Psoas muscle (tissue), 7 donors: ENCODE measurements at regions not wholly inside any gene's neighbourhood (a gene's known extent, or its start where the extent isn't known, plus 50 kb on each side); places are given as distances from the start of the nearest gene placed in this dataset.
"Not testable (repeated sequence)": the region's sequence is repeated elsewhere in the genome, so short reads cannot be mapped to it uniquely, and the experiment has no call there.

Experiments
- ATAC-seq, 4 donors: fragments of 200-7000 bp; cut with Tn5 transposase; one replicate each; pipeline ENCODE4 v1.9.1; 2020; ENCODE audit warnings: moderate library complexity in 3 of 4, mild to moderate bottlenecking in 2 of 4
- DNase-seq, 2 donors: peaks; one replicate each; pipeline ENCODE4 v3.0.0-alpha.2; 2020
- H3K27ac ChIP-seq: fragments of 200-600 bp; one replicate; pipeline ENCODE4 v1.8.0; 2022
- H3K27me3 ChIP-seq, 3 donors: fragments of 200-600 bp in 1 of 3; one replicate each; pipeline versions ENCODE4 v1.6.1 to v1.8.0; 2013 to 2022; ENCODE audit warnings: low read length in 2 of 3, mild to moderate bottlenecking in 2 of 3, moderate library complexity in 1 of 3; ENCODE audit not compliant: insufficient read depth in 3 of 3
- H3K36me3 ChIP-seq, 2 donors: fragments of 200-600 bp in 1 of 2; one replicate each; pipeline versions ENCODE4 v1.6.1 to v1.8.0; 2013 to 2022; ENCODE audit warnings: low read depth in 1 of 2, mild to moderate bottlenecking in 1 of 2, moderate library complexity in 1 of 2; ENCODE audit not compliant: insufficient read depth in 1 of 2
- H3K4me1 ChIP-seq: fragments of 200-600 bp; one replicate; pipeline ENCODE4 v1.8.0; 2022
- H3K4me3 ChIP-seq: fragments of 200-600 bp; one replicate; pipeline ENCODE4 v1.8.0; 2022; ENCODE audit warnings: mild to moderate bottlenecking
- H3K9me3 ChIP-seq: fragments of 200-600 bp; one replicate; pipeline ENCODE4 v1.8.0; 2022
- CTCF ChIP-seq: fragments of 200-600 bp; IDR thresholded peaks from one replicate; pipeline ENCODE4 v1.8.0; 2022; ENCODE audit warnings: antibody characterized with exemption
- WGBS, 3 donors: extraction: QIAGEN DNeasy Blood & Tissue Kit; methylation state at CpG; one replicate each; pipeline versions ENCODE4 v1.1.6 to v1.1.7; 2013; 5-methylcytosine and 5-hydroxymethylcytosine counted together
- intact Hi-C, 2 donors: fragments of 100-400 bp; cut with DNase I; formaldehyde crosslinking; loops; one replicate each; pipeline versions ENCODE4 v1.11.0 to v1.14.2; 2022
- donor health status: healthy with polysubstance abuse.
- donor health status: DM: no; HTN: no; CAD: no; lungs with moderate emphysema.
- donor health status: Bipolar disorder and iron deficiency.
- donor health status: healthy.
- donor health status: DM: yes; HTN: yes; CAD: no.
- donor health status: DM: no; HTN: no; CAD: no.
- donor health status: DM: yes; HTN: yes; CAD: no.

- H3K27ac ChIP-seq: no peak overlapping the region
- ATAC-seq (no peak), DNase-seq (no peak)
- H3K4me3 ChIP-seq: no peak overlapping the region
- intact Hi-C loops: no loop called here
- H3K4me1 ChIP-seq: no peaks in the 10 kb centered on the region
- no peaks in the 10 kb centered on the region for H3K27me3 ChIP-seq
- no peak for TF ChIP-seq CTCF
- 77 to 86% (median 85%) methylated on average over 10 of the region's 10 CpGs for WGBS, 3 donors
- no peaks in the 10 kb centered on the region for H3K36me3 ChIP-seq
- no peaks in the 10 kb centered on the region for H3K9me3 ChIP-seq
Measured at GRCh38 chr12:9325471-9325870, 117.3 kb upstream of the PZP start.

GRCh38 chr12:9324782-9325181 is 116.6 kb upstream of the PZP start:
- no peaks in the 10 kb centered on the region for H3K27me3 ChIP-seq
- no peak overlapping the region for H3K27ac ChIP-seq
- no peak for TF ChIP-seq CTCF
- DNase-seq (no peak), ATAC-seq (no peak)
- intact Hi-C loops: no loop called here
- H3K4me3 ChIP-seq: no peak overlapping the region
- WGBS, 3 donors: 67 to 77% (median 69%) methylated on average over 6 of the region's 6 CpGs
- no peaks in the 10 kb centered on the region for H3K4me1 ChIP-seq
- H3K36me3 ChIP-seq: no peaks in the 10 kb centered on the region
- H3K9me3 ChIP-seq: no peaks in the 10 kb centered on the region

GRCh38 chr12:9323144-9323681 is 115.0 kb upstream of the PZP start:
- Histone ChIP-seq H3K4me3 (no peak overlapping the region), H3K9me3 (no peaks in the 10 kb centered on the region), H3K27ac (no peak overlapping the region), H3K27me3 (no peaks in the 10 kb centered on the region), H3K4me1 (no peaks in the 10 kb centered on the region), H3K36me3 (no peaks in the 10 kb centered on the region)
- intact Hi-C loops: no loop called here
- 67 to 74% (median 71%) methylated on average over 5 of the region's 5 CpGs for WGBS, 3 donors
- no peak for TF ChIP-seq CTCF
- ATAC-seq (no peak), DNase-seq (no peak)

GRCh38 chr12:9319842-9320173 is 111.6 kb upstream of the PZP start:
- H3K9me3 ChIP-seq: no peaks in the 10 kb centered on the region
- no peaks in the 10 kb centered on the region for H3K4me1 ChIP-seq
- ATAC-seq: no peak
- DNase-seq: no peak
- no peaks in the 10 kb centered on the region for H3K27me3 ChIP-seq
- no peaks in the 10 kb centered on the region for H3K36me3 ChIP-seq
- H3K4me3 ChIP-seq: no peak overlapping the region
- TF ChIP-seq CTCF: no peak
- intact Hi-C loops: no loop called here
- no peak overlapping the region for H3K27ac ChIP-seq
- 59 to 68% (median 68%) methylated on average over 3 of the region's 3 CpGs for WGBS, 3 donors

GRCh38 chr12:9319044-9319841 is 111.0 kb upstream of the PZP start:
- no peak for DNase-seq
- H3K4me3 ChIP-seq: no peak overlapping the region
- ATAC-seq: no peak
- H3K27ac ChIP-seq: no peak overlapping the region
- no peaks in the 10 kb centered on the region for H3K9me3 ChIP-seq
- intact Hi-C loops: no loop called here
- no peaks in the 10 kb centered on the region for H3K36me3 ChIP-seq
- no peaks in the 10 kb centered on the region for H3K27me3 ChIP-seq
- TF ChIP-seq CTCF: no peak
- H3K4me1 ChIP-seq: no peaks in the 10 kb centered on the region
- 55 to 83% (median 64%) methylated on average over 8 of the region's 8 CpGs for WGBS, 3 donors

GRCh38 chr12:9313479-9313878 is 105.3 kb upstream of the PZP start:
- H3K4me3 ChIP-seq, intact Hi-C loops, H3K27me3 ChIP-seq, H3K36me3 ChIP-seq, H3K9me3 ChIP-seq, H3K4me1 ChIP-seq, DNase-seq, H3K27ac ChIP-seq: not testable (repeated sequence)
- WGBS, 3 donors: 41 to 60% (median 49%) methylated on average over 5 of the region's 6 CpGs
- peak in 2 of 4 donors; percentile 20 to 34 for ATAC-seq
